ENCODE measurements at regions not wholly inside any gene's neighbourhood (a gene's known extent, or its start where the extent isn't known, plus 50 kb on each side); places are given as distances from the start of the nearest gene placed in this dataset.

GRCh38 chr15:39510001-39510701, 70.7 kb upstream of the THBS1 start:
- intact Hi-C loops (cut with DNase I; ENCODE audit: low total_unique reads) (no loop called here), in situ Hi-C loops (cut with MboI; ENCODE audit: low sequenced_read_pairs in 4 of 4) (no loop called here)
- no peaks in the 10 kb centered on the region for H3K4me1 ChIP-seq
- TF ChIP-seq POLR2A (IDR thresholded peaks at IDR 0.05) (no peak), CTCF (IDR thresholded peaks at IDR 0.05 in 4 of 5, conservative IDR thresholded peaks at IDR 0.05 in 1 of 5) (no peak)
- ATAC-seq = no peak
- no peaks in the 10 kb centered on the region for H3K36me3 ChIP-seq
- H3K27ac ChIP-seq = no peak overlapping the region
- peaks cover 0 to 3% (median 0%) of the 10 kb centered on the region in 3 donors for H3K9me3 ChIP-seq
- DNase-seq = no peak
- no peak overlapping the region for H3K4me3 ChIP-seq
- H3K27me3 ChIP-seq = no peaks in the 10 kb centered on the region

- TF ChIP-seq POLR2A (IDR thresholded peaks at IDR 0.05) (no peak), CTCF (IDR thresholded peaks at IDR 0.05 in 4 of 5, conservative IDR thresholded peaks at IDR 0.05 in 1 of 5) (no peak)
- peaks cover 0 to 3% (median 0%) of the 10 kb centered on the region in 3 donors for H3K9me3 ChIP-seq
- intact Hi-C loops (cut with DNase I; ENCODE audit: low total_unique reads) = no loop called here
- no peak overlapping the region for H3K27ac ChIP-seq
- peak in 1 of 2 donors; percentile 39 for DNase-seq
- no peaks in the 10 kb centered on the region for H3K4me1 ChIP-seq
- no peak overlapping the region for H3K4me3 ChIP-seq
- H3K36me3 ChIP-seq = no peaks in the 10 kb centered on the region
- peak; percentile 61 to 73 for ATAC-seq
- no peaks in the 10 kb centered on the region for H3K27me3 ChIP-seq
- in situ Hi-C loops (cut with MboI; ENCODE audit: low sequenced_read_pairs in 4 of 4) = no loop called here
Observed at GRCh38 chr15:39511000-39511915, 69.6 kb upstream of the THBS1 start.

- TF ChIP-seq POLR2A (IDR thresholded peaks at IDR 0.05) = no peak
- H3K4me1 ChIP-seq = no peaks in the 10 kb centered on the region
- ATAC-seq = peak in 1 of 2 donors; percentile 39
- no peak overlapping the region for H3K27ac ChIP-seq
- peak in 1 of 2 donors; percentile 21 for DNase-seq
- in situ Hi-C loops (cut with MboI; ENCODE audit: low sequenced_read_pairs in 4 of 4) (no loop called here), intact Hi-C loops (cut with DNase I; ENCODE audit: low total_unique reads) (no loop called here)
- no peaks in the 10 kb centered on the region for H3K27me3 ChIP-seq
- no peak overlapping the region for H3K4me3 ChIP-seq
- peaks cover 0 to 3% (median 0%) of the 10 kb centered on the region in 3 donors for H3K9me3 ChIP-seq
- no peaks in the 10 kb centered on the region for H3K36me3 ChIP-seq
Observed at GRCh38 chr15:39511916-39512260, 69.0 kb upstream of the THBS1 start.

GRCh38 chr15:39512643-39513042, 68.2 kb upstream of the THBS1 start:
- H3K27ac ChIP-seq = no peak overlapping the region
- ATAC-seq = no peak
- intact Hi-C loops (cut with DNase I; ENCODE audit: low total_unique reads) = no loop called here

More at GRCh38 chr15:39512643-39513042, 68.2 kb upstream of the THBS1 start:
- no peak for DNase-seq
- Histone ChIP-seq H3K27me3 (no peaks in the 10 kb centered on the region), H3K36me3 (no peaks in the 10 kb centered on the region), H3K4me3 (no peak overlapping the region), H3K4me1 (no peaks in the 10 kb centered on the region), H3K9me3 (peaks cover 0 to 3% (median 0%) of the 10 kb centered on the region in 3 donors)
- in situ Hi-C loops (cut with MboI; ENCODE audit: low sequenced_read_pairs in 4 of 4) = no loop called here
- TF ChIP-seq POLR2A (IDR thresholded peaks at IDR 0.05) (no peak), CTCF (IDR thresholded peaks at IDR 0.05 in 4 of 5, conservative IDR thresholded peaks at IDR 0.05 in 1 of 5) (no peak)
